NCI-H2196 treated with DMSO at 0.1 percent for 48 hours (cell line): ENCODE measurements at regions not wholly inside any gene's neighbourhood (a gene's known extent, or its start where the extent isn't known, plus 50 kb on each side); places are given as distances from the start of the nearest gene placed in this dataset.
"Not testable (repeated sequence)": the region's sequence is repeated elsewhere in the genome, so short reads cannot be mapped to it uniquely, and the experiment has no call there.

Source experiments
- DNase-seq: peaks from one replicate; lab custom pipeline; 2025; ENCODE audit not compliant: unreplicated experiment; lab: John Stamatoyannopoulos, UW

DNA sequence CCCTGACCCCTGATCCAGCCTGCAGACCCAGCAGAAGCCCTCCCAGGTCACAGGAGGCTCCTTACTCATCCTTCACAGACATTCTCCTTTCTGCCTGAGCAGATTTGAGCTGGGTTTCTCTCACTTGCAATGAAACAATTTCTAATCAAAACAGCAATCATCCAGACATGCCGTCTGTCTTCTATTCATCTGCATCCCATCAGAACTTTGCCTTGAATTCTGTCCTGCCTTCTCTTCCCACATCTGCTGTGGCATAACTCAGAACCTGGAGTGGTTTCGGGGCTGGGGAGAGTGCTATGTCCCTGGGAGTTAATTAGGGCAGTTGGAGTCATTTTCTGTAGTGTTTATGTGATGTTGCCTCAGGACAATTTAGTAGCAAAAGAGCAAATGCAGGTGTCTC lies 278.6 kb downstream of the CBLN1 start:
- DNase-seq = no peak

DNA sequence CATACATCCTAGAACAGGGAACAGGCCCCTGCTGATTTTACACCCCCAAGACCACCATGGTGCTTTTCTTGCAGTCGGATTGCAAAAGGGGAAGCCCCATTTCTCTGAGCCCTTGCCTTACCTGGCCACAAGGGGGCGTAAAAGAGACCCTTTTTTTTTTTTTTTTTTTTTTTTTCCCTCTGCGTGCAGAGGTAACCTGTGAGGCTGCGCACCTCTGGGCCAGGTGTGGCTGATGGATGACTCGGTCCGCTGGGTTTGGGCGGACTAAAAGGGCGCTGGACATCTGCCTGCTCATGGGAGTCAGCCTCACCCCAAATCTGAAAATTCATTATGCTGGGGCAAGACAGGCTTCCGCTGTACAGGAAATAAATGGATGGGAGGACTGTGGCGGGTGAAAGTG lies 281.0 kb downstream of the CBLN1 start:
- no peak for DNase-seq

DNA sequence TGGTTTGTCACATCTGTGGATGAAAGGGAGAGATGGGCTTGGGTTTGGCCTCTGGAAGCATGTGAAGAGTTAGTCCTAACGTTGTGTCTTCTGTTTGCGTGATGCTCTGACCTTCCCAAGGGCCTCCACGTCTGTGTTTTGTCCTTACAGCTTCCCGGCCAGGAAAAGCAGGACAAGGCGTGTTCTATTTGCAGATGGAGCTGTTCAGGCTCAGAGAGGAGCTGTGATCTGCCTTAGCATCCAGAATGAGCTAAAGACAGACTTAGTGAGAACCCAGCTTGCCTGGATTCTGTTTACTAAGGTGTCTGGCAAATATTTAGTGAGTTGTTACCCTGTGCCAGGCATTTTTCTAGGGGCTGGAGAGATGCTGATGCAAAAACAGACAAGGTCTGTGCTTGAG lies 282.1 kb downstream of the CBLN1 start:
- DNase-seq = no peak

DNA sequence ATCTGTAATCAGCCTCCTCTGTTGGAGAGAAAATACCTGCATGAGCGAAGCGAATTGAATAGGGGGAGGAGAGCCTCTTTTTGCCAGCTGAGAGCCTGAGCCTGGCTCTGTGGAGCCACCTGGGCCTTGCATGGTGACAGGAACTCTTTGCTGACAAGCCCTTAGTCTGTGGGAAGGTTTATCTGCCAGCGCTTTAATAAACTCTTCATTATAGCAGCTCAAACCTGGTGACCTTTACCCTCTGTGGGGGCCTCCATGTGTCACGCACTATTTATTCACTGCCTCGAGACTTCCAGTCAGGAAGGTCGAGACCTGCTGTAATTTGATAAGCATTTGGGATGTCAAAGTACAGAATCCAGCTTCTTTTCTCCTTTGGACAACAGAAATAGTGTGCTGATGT lies 282.6 kb downstream of the CBLN1 start:
- DNase-seq = no peak

DNA sequence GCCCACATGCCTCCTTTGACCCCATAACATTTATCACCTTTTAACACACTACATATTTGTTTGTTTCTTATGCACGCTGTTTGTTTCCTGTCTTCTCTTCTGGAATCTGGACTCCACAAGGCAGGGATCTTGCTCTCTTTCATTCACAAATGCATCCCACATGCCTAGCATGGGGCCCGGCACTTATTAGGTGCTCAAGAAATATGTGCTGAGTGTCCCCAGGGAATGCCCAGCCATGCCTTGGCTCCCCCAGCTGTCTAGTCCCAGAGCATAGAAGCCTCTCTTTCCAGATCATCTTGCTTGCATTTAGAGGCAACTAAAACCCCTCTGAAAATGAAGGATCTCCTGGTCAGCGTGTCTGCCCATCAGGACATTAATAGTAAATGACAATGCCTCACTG lies 283.7 kb downstream of the CBLN1 start:
- no peak for DNase-seq

DNA sequence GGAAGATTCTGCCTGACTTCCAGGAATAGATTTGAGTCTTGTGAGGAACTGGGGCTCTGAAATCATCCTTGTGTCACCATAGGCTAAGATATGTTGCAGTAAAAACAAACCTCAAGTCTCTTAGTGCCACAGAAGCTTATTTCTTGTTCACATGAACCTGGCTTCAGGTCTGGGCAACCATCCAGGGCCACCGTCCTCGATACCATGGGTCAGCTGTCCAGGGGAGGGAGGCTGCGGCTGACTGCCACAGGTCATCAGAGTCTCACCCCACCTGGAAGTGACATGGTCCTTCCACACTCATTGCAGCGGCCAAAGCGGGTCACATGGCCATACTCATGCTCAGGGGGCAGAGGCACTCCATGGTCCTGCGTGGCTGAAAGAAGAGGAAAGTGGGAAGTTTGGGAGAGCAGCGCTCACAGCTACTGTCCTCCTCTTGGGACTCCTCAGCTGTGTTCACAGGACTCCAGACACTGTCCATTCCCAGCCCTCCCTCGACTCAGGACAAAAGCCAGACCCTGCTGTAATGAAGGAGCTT lies 284.5 kb downstream of the CBLN1 start:
- no peak for DNase-seq

DNA sequence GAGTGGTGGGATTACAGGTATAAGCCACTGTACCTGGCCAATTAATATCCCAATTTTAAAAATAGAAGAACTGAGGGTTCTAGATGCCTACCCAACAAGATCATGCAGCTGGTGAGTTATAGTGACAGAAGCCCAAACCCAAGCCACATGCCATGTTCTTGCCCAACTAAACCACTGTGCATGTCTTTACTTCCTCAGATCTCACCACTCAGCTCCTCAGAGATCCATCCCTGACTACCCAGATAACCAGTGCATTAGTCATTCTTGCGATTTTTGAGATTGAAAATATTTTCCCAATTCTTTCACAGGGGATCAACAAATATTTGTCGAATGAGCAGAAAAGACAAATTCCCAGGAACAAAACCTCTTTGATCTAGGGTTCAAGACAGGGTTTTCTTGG lies 303.1 kb downstream of the CBLN1 start:
- no peak for DNase-seq

DNA sequence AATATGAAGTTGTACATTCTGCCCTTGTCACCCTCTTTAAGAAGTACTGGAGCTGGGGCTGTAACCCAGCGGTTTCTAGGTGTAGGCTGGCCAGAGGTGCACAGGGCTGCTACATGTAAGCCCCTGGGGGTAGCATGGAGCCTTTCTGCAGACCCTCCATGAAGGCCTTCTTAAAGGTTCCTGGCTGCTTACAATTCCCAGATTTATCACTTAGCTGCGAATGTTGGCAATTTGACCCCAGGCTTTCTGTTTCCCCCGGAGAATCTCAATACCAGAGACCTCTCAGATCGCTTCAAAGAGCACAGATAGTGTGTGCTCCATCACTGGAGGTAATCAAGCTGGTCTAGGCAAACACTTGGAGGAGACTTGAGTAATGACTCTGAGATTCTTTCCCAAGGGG lies 309.4 kb downstream of the CBLN1 start:
- no peak for DNase-seq

DNA sequence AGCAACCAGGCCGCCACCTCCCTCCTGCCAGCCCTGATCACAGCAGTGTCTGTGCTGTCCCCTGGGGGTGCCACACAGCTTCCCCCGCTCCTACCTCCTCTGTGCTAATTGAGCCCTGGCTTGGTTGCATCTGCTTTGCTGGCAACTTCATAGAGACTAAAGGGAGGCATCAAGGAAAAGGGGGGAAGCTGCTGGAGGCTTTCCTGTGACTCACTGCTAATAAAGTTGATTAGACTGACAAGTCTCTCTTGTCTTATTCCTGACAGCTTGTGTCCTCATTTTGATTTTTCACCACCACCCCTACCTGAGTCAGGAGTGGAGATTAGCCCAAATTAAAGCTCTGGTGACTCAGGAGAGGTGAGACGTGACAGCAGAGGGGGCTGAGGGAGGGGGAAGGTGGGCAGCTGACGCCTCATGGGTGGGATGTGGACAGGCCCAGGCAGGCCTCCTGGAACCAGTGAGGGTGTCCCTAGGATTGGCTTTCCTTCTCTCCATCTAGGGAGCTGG lies 310.0 kb downstream of the CBLN1 start:
- no peak for DNase-seq

DNA sequence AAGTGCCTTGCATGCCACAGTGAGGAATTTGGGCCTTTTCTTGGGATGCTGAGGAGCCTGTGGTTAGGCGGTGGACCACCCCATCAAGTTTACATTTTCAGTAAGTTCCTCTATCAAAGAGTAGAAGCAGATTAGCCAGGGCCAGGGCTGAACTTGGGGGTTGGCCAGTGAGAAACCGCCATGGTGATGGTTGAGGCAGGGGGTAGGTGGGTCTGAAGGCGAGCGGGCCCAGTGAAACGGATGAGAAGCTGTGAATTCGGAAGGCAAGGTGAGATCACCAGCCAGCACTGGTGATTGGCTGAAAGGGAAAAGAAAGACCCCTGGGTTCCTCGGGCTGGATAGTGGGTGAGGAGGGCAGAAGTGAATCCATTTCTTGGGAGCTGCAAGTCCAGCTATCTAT lies 311.4 kb downstream of the CBLN1 start:
- no peak for DNase-seq

DNA sequence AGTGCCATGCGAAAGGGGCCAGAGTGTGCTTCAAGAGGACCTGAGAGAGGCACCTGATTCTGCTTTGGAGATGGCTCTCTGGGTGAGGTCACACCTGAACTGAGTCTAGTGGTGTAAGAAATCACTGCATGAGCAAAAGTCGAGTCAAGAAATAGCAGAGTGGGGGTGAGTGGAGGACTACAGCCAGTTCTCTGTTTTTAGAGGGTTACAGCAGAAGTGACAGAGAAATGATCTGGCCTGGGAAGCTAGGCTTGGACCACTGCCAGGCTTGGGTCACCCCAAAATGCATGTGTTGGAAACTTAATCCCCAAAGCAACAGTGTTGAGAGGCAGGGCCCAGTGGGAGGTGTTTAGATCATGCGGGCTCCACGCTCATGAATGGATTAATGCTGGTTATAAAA lies 312.0 kb downstream of the CBLN1 start:
- DNase-seq = no peak

DNA sequence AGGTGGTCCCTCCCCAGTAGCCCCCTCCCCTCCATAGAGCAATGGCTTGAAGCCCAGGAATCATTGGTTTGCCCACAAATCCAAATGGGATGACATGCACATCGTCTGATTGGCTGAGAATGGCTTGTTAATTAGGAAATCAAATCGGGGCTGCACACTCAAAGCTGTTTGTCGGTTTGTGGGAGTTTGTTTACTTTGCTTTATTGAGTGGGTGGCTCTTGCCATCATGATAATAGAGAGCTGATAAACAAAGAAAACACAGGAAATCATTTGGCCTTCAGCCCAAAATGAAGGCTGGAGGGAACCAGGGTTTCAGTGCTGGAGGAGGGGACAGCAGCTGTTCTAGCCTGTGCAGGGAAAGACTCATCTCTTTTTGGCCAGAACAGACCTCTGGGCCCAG lies 316.3 kb downstream of the CBLN1 start:
- DNase-seq = no peak

DNA sequence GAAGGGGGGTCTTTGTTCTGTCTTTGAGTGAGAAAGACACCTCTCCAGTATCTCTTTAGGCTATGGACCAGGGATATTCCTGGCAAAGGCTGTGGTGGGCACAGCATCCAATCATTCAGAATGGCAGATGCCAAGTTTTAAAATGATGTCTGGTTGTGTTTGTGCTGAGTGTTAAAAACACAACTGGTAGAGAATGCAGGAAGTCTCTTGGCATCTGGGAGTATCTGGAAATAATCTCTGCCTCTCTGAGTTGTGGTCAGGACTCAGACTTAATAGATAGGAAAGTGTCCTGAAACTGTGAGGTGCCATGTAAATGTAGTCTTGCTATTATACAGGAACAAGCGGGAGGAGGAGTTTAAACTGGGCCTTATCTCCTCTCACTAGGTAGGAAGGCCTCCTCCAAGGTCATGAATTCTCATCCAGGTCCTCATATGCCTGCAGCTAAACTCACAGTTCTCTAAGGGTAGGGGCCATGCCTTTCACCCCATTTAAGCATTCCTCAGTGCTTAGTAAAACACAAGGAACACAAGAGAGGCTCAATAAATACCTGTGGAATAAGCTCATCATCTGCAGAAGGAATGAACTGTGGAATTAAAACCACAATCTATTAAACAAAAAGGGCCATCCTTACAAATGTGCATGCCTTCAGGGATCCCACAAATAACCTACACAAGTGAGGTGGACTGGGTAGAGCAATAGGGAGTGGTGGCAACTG lies 317.6 kb downstream of the CBLN1 start:
- DNase-seq = no peak

DNA sequence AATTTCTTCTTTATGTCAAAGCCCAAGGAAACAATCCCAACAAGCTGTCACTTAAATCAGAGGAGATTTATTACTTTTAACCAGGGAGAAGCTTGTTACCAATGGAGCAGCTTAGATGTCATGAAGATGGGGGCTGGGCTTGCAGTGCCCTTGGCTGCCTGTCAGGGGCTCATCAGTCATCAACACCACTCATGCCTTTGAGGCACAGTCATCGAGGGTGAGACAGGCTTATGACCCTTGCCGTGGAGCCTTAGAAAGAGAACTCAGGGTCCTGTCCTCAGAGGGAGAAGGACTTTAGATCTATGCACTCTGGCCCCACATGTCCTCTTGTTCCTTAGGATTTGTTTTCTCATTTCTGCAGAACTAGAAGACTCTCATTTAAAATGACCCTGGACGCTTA lies 318.3 kb downstream of the CBLN1 start:
- no peak for DNase-seq

DNA sequence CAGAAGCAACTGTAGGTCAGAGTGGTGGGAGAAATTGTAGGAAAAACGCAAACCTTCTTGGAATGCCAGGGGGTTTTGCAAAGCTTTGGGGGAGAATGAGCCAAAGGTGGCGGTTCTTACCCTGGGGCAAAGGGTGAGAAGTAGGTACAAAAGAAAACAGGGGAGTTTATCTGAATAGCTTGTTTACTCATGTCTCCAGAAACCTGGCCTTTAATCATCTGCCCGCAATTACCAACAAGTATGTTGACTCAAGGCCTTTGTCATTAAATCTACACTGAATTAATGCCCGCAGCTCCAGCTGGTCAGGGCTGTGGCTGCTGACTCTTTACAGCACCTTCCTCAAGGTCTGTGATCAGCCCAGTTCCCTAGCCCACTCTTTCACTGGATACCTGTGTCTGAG lies 320.1 kb downstream of the CBLN1 start:
- DNase-seq = no peak

DNA sequence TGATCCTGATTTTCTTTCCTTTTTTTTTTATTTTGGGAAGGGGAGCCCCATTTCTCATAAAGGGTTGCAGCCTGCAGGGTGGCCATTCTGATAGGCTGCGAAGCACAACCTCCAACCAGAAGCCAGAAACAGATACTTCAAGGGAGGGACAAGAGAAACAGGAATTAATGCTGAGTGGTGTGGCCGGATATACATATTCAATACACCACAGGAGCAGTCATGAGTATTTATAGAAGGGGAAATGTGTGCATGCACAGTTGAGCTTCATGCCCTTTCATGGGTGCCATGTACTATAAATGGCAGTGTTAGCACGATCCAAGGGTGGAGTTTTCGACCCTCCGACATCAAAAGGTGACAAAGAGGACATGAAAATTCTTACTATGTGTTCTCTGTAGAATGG lies 320.8 kb downstream of the CBLN1 start:
- DNase-seq = no peak

DNA sequence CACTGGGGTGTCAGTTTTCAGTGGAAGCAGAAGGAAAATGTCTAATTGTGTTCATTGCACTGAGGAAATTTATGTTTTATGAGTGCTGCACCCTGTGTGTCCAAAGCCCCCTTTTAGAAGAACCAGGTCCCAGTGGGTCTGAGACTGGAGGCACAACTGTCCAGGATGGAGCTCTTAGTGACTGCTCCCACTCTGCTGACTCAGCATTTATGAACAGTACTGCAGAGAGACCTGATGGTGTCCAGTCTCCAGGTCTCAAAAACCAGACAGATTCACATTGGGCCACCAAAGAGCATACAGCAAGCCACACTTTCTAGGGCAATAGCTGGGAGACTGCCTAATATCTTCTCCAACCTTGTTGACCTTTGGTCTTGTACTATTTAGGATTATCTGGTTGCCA lies 321.9 kb downstream of the CBLN1 start:
- DNase-seq = no peak

DNA sequence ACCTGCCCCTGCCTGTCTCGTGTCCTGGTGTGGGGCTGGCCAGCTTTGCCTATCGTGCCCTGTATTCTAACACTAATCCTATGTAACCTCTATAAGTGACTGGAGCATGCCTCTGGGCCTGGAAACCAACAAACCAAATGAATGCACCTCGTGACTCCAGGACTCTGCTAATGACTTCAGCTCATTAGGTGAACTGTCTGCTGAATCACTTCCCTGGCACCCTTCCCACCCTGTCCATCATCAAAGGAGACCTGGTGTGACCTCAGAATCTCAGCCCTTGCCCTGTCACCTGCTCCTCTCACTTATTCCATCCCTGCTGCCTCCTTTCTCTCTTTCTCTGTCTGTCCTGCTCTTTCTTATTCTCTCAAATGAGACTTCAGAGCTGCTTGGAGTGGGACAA lies 322.4 kb downstream of the CBLN1 start:
- DNase-seq = no peak

DNA sequence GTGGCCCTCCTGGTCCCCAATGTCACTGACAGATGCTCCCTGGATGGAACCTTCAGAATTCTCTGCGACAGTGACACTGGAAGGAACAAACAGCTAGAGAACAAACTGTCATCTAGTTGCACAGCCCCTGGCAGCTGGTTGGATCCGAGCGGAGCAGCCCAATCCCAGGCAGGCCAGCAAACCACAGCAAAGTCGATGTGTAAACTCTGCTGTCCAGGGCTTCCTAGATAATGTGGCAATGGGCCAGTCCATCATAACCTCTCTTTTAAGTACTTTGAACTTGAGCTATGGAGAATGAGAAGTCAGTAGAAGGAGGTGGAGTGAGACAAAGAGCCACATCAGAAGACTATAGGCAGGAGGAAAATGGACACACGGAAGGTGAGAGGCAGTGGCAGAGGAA lies 323.0 kb downstream of the CBLN1 start:
- no peak for DNase-seq

DNA sequence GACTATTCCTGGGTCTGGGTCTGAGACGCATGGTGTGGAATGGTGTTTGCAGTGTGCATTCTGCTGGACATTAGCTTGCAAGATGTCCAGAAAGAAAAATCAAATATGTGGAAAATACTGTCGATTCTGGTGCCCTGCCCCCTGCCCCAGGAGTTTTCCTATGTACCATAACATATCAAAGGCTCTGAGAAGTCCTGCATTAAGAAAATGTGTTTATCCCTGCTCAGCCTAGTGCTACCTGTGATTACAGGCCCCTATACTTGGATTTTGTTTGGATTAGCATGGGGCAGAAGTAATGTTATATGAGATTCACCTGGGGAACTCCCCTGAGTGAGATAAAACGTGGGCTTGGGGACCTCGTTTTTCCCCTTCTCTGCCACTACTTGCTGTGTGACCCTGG lies 325.0 kb downstream of the CBLN1 start:
- DNase-seq = no peak

DNA sequence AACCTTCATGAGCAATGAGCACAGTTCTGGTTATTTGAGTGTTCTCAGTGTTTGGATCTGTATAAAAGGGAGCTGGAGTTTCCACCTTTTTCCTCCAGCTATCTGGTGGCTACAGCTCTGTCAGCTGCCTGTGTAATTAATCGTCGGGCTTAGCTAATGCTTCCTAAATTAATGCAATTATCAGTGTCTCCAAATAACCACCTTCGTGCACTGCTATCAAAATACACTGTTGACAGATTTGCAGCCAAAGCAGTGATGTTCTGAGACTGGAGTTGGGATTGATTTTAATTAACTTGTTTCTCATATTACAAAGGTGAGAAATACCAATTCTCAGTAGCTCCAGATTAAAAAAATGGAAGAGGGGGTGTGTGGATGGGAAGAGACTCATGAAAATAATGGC lies 325.8 kb downstream of the CBLN1 start:
- DNase-seq = no peak

DNA sequence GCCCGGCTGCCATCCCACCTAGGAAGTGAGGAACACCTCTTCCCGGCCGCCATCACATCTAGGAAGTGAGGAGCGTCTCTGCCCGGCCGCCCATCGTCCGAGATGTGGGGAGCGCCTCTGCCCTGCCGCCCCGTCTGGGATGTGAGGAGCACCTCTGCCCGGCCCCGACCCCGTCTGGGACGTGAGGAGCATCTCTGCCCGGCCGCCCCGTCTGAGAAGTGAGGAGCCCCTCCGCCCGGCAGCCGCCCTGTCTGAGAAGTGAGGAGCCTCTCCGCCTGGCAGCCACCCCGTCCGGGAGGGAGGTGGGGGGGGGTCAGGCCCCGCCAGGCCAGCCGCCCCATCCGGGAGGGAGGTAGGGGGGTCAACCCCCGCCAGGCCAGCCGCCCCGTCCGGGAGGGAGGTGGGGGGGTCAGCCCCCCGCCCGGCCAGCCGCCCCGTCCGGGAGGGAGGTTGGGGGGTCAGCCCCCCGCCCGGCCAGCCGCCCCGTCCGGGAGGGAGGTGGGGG lies 330.0 kb downstream of the CBLN1 start:
- DNase-seq = not testable (repeated sequence)

DNA sequence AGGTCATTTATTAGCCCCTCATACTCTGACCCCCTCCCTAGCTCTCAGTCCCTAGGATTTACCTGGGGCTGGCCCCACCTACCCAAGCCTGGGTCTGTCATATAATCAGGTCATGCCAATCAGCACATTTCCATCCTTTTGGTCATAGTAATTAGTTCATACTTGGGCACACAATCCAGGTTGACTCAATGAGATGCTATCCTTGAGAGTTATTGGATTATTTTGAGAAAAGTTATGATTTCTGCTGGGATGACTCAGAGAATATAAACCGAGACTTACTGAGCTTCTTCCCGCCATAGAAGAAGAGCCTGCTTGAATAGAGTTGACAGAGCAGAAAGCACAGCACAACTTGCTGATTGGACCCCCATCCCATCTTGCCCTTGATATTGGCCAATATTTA lies 331.5 kb downstream of the CBLN1 start:
- DNase-seq = no peak
